H1 (cell line): ENCODE measurements at regions not wholly inside any gene's neighbourhood (a gene's known extent, or its start where the extent isn't known, plus 50 kb on each side); places are given as distances from the start of the nearest gene placed in this dataset.

Source experiments
- HDAC6 ChIP-seq: IDR thresholded peaks from one replicate; pipeline ENCODE4 v1.7.1; 2012; ENCODE audit warnings: low read depth, mild to moderate bottlenecking, inconsistent platforms, low read length, moderate library complexity
- KDM1A ChIP-seq: fragments of 200-600, 300-600 bp; sonication (generic); IDR thresholded peaks from 2 replicates; pipeline ENCODE4 v1.7.1; 2016; ENCODE audit warnings: mild to moderate bottlenecking, low read length, borderline replicate concordance
- NRF1 ChIP-seq: IDR thresholded peaks from 2 replicates; pipeline ENCODE4 v1.6.1; 2011; ENCODE audit warnings: mild to moderate bottlenecking, low read depth, low read length, improper control_type of control experiment
- SAP30 ChIP-seq: fragments of 300-600 bp; sonication (generic); IDR thresholded peaks from 2 replicates; pipeline ENCODE4 v1.7.1; 2012; ENCODE audit warnings: low read length, moderate library complexity, mild to moderate bottlenecking, inconsistent platforms; ENCODE audit not compliant: insufficient read depth, insufficient replicate concordance
- TAF7 ChIP-seq: optimal IDR thresholded peaks from 2 replicates; pipeline ENCODE3; 2011; ENCODE audit warnings: low read depth, mild to moderate bottlenecking, inconsistent platforms, low read length, moderate library complexity, borderline replicate concordance

DNA sequence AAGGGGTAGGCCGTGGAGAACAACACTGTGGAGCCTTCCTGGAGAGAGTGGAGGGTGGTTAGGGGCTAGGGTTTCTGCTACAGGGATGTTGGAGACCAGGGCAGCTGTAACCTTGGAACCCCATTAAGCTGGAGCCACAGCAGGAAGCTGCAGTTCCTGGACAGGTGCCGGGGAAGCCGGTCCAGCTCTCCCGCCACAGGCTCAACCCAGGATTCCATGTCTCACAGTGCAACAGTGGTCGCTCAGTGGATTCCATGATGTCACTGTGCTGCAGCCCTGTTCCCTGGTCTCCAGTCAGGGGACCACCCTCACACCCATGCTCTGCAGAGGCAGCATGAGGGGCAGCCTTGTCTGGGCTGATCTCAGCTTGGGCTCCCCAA lies 264.6 kb upstream of the CDYL start (continued):
- no peak for TF ChIP-seq HDAC6
- TF ChIP-seq KDM1A, result no peak
- TF ChIP-seq TAF7, result no peak
- no peak for TF ChIP-seq SAP30
- TF ChIP-seq NRF1, result no peak
